HEK293 (cell line): ENCODE measurements at regions not wholly inside any gene's neighbourhood (a gene's known extent, or its start where the extent isn't known, plus 50 kb on each side); places are given as distances from the start of the nearest gene placed in this dataset.

Experiments
- CTCF ChIA-PET: fragments of 350-600 bp; formaldehyde crosslinking; extraction: SDS; loops from one replicate; lab custom pipeline; 2021; ENCODE audit warnings: antibody characterized with exemption; lab: Yijun Ruan, JAX
- POLR2A ChIA-PET: fragments of 300-600 bp; formaldehyde crosslinking; extraction: SDS; loops from one replicate; lab custom pipeline; 2020; ENCODE audit warnings: antibody characterized with exemption, inconsistent platforms; lab: Yijun Ruan, JAX
- H3K27ac ChIP-seq: fragments of 200-500 bp; sonication (Bioruptor generic); 2 replicates; pipeline ENCODE4 v1.5.1; 2014; ENCODE audit warnings: low read depth, low read length, control low read depth, inconsistent platforms; ENCODE audit errors: extremely low read depth
- H3K36me3 ChIP-seq, 2 experiments: fragments of 200-500 bp in 1 of 2; sonication (Bioruptor generic) in 1 of 2; 1 replicate in 1 of 2; 2 replicates in 1 of 2; pipeline ENCODE4 v1.5.1; 2014 to 2017; ENCODE audit warnings: inconsistent platforms in 2 of 2, low read length in 2 of 2; ENCODE audit not compliant: control insufficient read depth in 2 of 2, insufficient read depth in 1 of 2
- H3K4me1 ChIP-seq: fragments of 200-500 bp; sonication (Bioruptor generic); 2 replicates; pipeline ENCODE4 v1.5.1; 2014; ENCODE audit warnings: mild to moderate bottlenecking, low read length, inconsistent platforms; ENCODE audit not compliant: control insufficient read depth, insufficient read depth
- H3K4me3 ChIP-seq: 2 replicates; pipeline ENCODE4 v1.5.1; 2011; ENCODE audit warnings: low read depth, mild to moderate bottlenecking, control low read depth, low read length, moderate library complexity
- H3K9me3 ChIP-seq: fragments of 200-500 bp; sonication (Bioruptor generic); 2 replicates; pipeline ENCODE4 v1.5.1; 2014; ENCODE audit warnings: low read depth, low read length, inconsistent platforms; ENCODE audit not compliant: control insufficient read depth, insufficient read depth
- GLIS2 ChIP-seq: fragments of 450-650 bp; formaldehyde crosslinking; IDR thresholded peaks from 2 replicates; pipeline ENCODE4 v1.5.1; 2016; ENCODE audit warnings: missing biosample characterization, missing genetic modification characterization
- MEIS1 ChIP-seq: sonication (generic); formaldehyde crosslinking; IDR thresholded peaks from 2 replicates; pipeline ENCODE4 v1.8.1; 2022; ENCODE audit warnings: missing genetic modification reagents, mild to moderate bottlenecking, borderline replicate concordance
- MZF1 ChIP-seq: fragments of 450-650 bp; formaldehyde crosslinking; IDR thresholded peaks from 2 replicates; pipeline ENCODE4 v1.5.1; 2017; ENCODE audit warnings: missing biosample characterization, missing genetic modification characterization, borderline replicate concordance
- ZBTB20 ChIP-seq: fragments of 450-650 bp; formaldehyde crosslinking; IDR thresholded peaks from 2 replicates; pipeline ENCODE4 v1.5.1; 2016; ENCODE audit warnings: missing biosample characterization, missing genetic modification characterization
- ZBTB48 ChIP-seq: fragments of 450-650 bp; formaldehyde crosslinking; IDR thresholded peaks from 2 replicates; pipeline ENCODE4 v1.5.1; 2016; ENCODE audit warnings: missing biosample characterization, missing genetic modification characterization
- ZBTB8A ChIP-seq: fragments of 450-650 bp; formaldehyde crosslinking; IDR thresholded peaks from 2 replicates; pipeline ENCODE4 v1.5.1; 2016; ENCODE audit warnings: missing biosample characterization, missing genetic modification characterization
- ZNF175 ChIP-seq: fragments of 450-650 bp; formaldehyde crosslinking; IDR thresholded peaks from 2 replicates; pipeline ENCODE4 v1.5.1; 2016; ENCODE audit warnings: missing biosample characterization, missing genetic modification characterization
- ZNF214 ChIP-seq: fragments of 450-650 bp; formaldehyde crosslinking; IDR thresholded peaks from 2 replicates; pipeline ENCODE4 v1.5.1; 2017; ENCODE audit warnings: missing biosample characterization, mild to moderate bottlenecking, missing genetic modification characterization, borderline replicate concordance
- ZNF23 ChIP-seq: fragments of 450-650 bp; formaldehyde crosslinking; IDR thresholded peaks from 2 replicates; pipeline ENCODE4 v1.5.1; 2016; ENCODE audit warnings: missing biosample characterization, missing genetic modification characterization, borderline replicate concordance
- ZNF426 ChIP-seq: fragments of 450-650 bp; formaldehyde crosslinking; IDR thresholded peaks from 2 replicates; pipeline ENCODE4 v1.5.1; 2017; ENCODE audit warnings: missing biosample characterization, missing genetic modification characterization, mild to moderate bottlenecking, inconsistent platforms, moderate library complexity
- ZNF473 ChIP-seq: fragments of 450-650 bp; formaldehyde crosslinking; IDR thresholded peaks from 2 replicates; pipeline ENCODE4 v1.5.1; 2017; ENCODE audit warnings: missing biosample characterization, missing genetic modification characterization
- ZNF501 ChIP-seq: fragments of 450-650 bp; formaldehyde crosslinking; IDR thresholded peaks from 2 replicates; pipeline ENCODE4 v1.5.1; 2016; ENCODE audit warnings: missing biosample characterization, missing genetic modification characterization
- ZNF521 ChIP-seq: fragments of 450-650 bp; formaldehyde crosslinking; IDR thresholded peaks from 2 replicates; pipeline ENCODE4 v1.5.1; 2017; ENCODE audit warnings: missing biosample characterization, mild to moderate bottlenecking, missing genetic modification characterization
- ZNF560 ChIP-seq: fragments of 450-650 bp; formaldehyde crosslinking; IDR thresholded peaks from 2 replicates; pipeline ENCODE4 v1.5.1; 2017; ENCODE audit warnings: missing biosample characterization, missing genetic modification characterization, borderline replicate concordance
- ZNF585B ChIP-seq: fragments of 450-650 bp; formaldehyde crosslinking; IDR thresholded peaks from 2 replicates; pipeline ENCODE4 v1.5.1; 2016; ENCODE audit warnings: missing biosample characterization, missing genetic modification characterization
- ZNF600 ChIP-seq: fragments of 450-650 bp; formaldehyde crosslinking; IDR thresholded peaks from 2 replicates; pipeline ENCODE4 v1.5.1; 2016; ENCODE audit warnings: missing biosample characterization, missing genetic modification characterization
- ZNF704 ChIP-seq: fragments of 450-650 bp; formaldehyde crosslinking; IDR thresholded peaks from 2 replicates; pipeline ENCODE4 v1.5.1; 2016; ENCODE audit warnings: missing biosample characterization, missing genetic modification characterization
- ZNF707 ChIP-seq: fragments of 450-650 bp; formaldehyde crosslinking; IDR thresholded peaks from 2 replicates; pipeline ENCODE4 v1.5.1; 2016; ENCODE audit warnings: missing biosample characterization, missing genetic modification characterization
- ZSCAN16 ChIP-seq: fragments of 450-650 bp; formaldehyde crosslinking; IDR thresholded peaks from 2 replicates; pipeline ENCODE4 v1.5.1; 2016; ENCODE audit warnings: missing biosample characterization, missing genetic modification characterization
- ZSCAN30 ChIP-seq: fragments of 450-650 bp; IDR thresholded peaks from 2 replicates; pipeline ENCODE4 v1.5.1; 2018; ENCODE audit warnings: missing biosample characterization, mild to moderate bottlenecking, missing genetic modification characterization, moderate library complexity
- TF ChIP-seq, protein P1 (sequence below): fragments of 450-650 bp; formaldehyde crosslinking; IDR thresholded peaks from 2 replicates; pipeline ENCODE4 v1.5.1; 2016; ENCODE audit warnings: missing biosample characterization, missing genetic modification characterization
- TF ChIP-seq, protein P2 (sequence below): fragments of 450-650 bp; formaldehyde crosslinking; IDR thresholded peaks from 2 replicates; pipeline ENCODE4 v1.5.1; 2016; ENCODE audit warnings: missing biosample characterization, missing genetic modification characterization
- TF ChIP-seq, protein P3 (sequence below): fragments of 450-650 bp; formaldehyde crosslinking; IDR thresholded peaks from 2 replicates; pipeline ENCODE4 v1.5.1; 2017; ENCODE audit warnings: missing biosample characterization, missing genetic modification characterization
- TF ChIP-seq, protein P4 (sequence below): fragments of 450-650 bp; formaldehyde crosslinking; IDR thresholded peaks from 2 replicates; pipeline ENCODE4 v1.5.1; 2016; ENCODE audit warnings: missing biosample characterization, missing genetic modification characterization

DNA sequence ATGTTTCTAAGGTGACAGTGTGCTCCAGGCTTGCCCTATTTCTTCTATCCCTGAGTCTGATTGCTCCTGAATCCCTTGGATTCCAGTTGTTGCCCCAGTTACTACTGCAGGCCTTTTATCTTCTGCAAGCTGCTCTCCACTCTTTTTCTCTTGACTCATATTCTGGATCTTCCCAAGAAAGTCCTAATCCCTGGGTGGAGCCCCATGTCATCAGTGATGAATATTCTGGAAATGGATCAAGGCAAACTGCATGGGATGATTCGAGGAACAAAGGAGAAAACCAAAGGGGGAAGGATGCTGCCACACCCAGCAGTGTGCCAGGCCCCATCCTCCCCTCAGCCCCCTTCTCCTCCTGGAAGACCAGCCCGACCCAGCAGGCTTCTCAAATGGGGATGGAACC, 63.3 kb upstream of the ATP2B4 start (continued):
- no peak for TF ChIP-seq ZNF704 (tag by site-specific recombination)
- no peak for TF ChIP-seq ZNF707 (tag by site-specific recombination)
- no peak for TF ChIP-seq ZNF600 (tag by site-specific recombination)

DNA sequence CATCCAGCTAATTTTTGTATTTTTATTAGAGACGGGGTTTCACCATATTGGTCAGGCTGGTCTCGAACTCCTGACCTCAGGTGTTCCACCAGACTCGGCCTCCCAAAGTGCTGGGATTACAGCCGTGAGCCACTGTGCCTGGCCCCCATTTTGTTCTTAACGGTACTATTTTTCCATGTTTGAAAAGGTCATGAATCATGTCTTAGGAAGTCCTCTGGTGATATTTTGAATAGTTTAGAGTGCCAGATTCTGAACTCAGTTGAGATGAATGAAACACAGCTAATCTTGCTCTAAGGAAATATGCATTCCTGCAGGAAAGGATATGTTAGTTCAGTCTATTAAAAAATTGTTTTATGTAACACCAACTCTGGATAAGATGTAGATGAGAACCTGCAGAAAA, 62.6 kb upstream of the ATP2B4 start:
- no peak overlapping the region for H3K27ac ChIP-seq
- no peaks in the 10 kb centered on the region for H3K9me3 ChIP-seq
- no peaks in the 10 kb centered on the region; the same call in 1 of the 2 replicates for H3K4me1 ChIP-seq
- ChIA-PET CTCF (no interaction called here), POLR2A (no interaction called here)
- H3K4me3 ChIP-seq = no peak overlapping the region
- TF ChIP-seq ZNF585B (tag by site-specific recombination) (no peak), ZSCAN16 (tag by site-specific recombination) (no peak), ZNF501 (tag by site-specific recombination) (no peak), ZBTB8A (tag by site-specific recombination) (no peak), MZF1 (tag by site-specific recombination) (no peak), ZBTB20 (no peak), ZNF175 (no peak), ZSCAN30 (no peak), ZNF473 (tag by site-specific recombination) (no peak)
- TF ChIP-seq, protein P1, sequence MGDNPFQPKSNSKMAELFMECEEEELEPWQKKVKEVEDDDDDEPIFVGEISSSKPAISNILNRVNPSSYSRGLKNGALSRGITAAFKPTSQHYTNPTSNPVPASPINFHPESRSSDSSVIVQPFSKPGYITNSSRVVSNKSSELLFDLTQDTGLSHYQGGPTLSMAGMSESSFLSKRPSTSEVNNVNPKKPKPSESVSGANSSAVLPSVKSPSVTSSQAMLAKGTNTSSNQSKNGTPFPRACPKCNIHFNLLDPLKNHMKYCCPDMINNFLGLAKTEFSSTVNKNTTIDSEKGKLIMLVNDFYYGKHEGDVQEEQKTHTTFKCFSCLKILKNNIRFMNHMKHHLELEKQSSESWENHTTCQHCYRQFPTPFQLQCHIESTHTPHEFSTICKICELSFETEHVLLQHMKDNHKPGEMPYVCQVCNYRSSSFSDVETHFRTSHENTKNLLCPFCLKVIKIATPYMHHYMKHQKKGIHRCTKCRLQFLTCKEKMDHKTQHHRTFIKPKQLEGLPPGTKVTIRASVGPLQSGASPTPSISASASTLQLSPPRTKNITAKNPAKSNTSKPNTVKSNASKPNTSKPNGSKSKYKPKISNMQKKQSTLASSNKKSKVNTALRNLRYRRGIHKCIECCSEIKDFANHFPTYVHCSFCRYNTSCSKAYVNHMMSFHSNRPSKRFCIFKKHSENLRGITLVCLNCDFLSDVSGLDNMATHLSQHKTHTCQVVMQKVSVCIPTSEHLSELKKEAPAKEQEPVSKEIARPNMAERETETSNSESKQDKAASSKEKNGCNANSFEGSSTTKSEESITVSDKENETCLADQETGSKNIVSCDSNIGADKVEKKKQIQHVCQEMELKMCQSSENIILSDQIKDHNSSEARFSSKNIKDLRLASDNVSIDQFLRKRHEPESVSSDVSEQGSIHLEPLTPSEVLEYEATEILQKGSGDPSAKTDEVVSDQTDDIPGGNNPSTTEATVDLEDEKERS (tag by site-specific recombination) = no peak
- H3K36me3 ChIP-seq = no peaks in the 10 kb centered on the region

DNA sequence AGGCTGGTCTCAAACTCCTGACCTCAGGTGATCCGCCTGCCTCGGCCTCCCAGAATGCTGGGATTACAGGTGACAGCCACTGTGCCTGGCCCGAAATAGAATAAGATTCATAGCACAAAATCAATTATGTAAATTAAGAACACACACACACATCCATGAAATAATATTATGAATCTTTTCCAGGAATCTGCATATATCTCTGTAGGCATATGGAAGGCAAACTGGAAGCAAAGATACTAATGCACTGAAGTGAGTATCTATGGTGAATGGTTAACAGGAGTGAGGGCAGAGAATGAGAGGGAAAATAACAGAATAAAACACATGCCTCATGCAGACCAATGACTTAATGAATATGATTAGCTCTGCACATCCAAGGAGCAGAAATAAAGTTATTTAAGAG, 61.6 kb upstream of the ATP2B4 start:
- Histone ChIP-seq H3K36me3 (no peaks in the 10 kb centered on the region), H3K9me3 (no peaks in the 10 kb centered on the region)
- ChIA-PET POLR2A (no interaction called here), CTCF (interaction anchor here (0.7 kb wide), 1 partner anchor 125 kb away, joined by 4 read pairs; no protein-coding TSS in a partner anchor)
- TF ChIP-seq ZNF426 (tag by site-specific recombination) (no peak), GLIS2 (no peak), MEIS1 (no peak), ZBTB48 (tag by site-specific recombination) (no peak), ZNF23 (tag by site-specific recombination) (no peak), ZNF560 (tag by site-specific recombination) (no peak), ZNF521 (tag by site-specific recombination) (no peak), ZNF214 (tag by site-specific recombination) (no peak)
- TF ChIP-seq, protein P2, sequence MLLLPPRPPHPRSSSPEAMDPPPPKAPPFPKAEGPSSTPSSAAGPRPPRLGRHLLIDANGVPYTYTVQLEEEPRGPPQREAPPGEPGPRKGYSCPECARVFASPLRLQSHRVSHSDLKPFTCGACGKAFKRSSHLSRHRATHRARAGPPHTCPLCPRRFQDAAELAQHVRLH (tag by site-specific recombination) = no peak
- TF ChIP-seq, protein P3, sequence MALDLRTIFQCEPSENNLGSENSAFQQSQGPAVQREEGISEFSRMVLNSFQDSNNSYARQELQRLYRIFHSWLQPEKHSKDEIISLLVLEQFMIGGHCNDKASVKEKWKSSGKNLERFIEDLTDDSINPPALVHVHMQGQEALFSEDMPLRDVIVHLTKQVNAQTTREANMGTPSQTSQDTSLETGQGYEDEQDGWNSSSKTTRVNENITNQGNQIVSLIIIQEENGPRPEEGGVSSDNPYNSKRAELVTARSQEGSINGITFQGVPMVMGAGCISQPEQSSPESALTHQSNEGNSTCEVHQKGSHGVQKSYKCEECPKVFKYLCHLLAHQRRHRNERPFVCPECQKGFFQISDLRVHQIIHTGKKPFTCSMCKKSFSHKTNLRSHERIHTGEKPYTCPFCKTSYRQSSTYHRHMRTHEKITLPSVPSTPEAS (tag by site-specific recombination) = no peak
- TF ChIP-seq, protein P4, sequence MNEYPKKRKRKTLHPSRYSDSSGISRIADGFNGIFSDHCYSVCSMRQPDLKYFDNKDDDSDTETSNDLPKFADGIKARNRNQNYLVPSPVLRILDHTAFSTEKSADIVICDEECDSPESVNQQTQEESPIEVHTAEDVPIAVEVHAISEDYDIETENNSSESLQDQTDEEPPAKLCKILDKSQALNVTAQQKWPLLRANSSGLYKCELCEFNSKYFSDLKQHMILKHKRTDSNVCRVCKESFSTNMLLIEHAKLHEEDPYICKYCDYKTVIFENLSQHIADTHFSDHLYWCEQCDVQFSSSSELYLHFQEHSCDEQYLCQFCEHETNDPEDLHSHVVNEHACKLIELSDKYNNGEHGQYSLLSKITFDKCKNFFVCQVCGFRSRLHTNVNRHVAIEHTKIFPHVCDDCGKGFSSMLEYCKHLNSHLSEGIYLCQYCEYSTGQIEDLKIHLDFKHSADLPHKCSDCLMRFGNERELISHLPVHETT (tag by site-specific recombination) = no peak
- TF ChIP-seq, all 188 proteins: peak for 0
- H3K4me1 ChIP-seq = no peaks in the 10 kb centered on the region
- no peak overlapping the region for H3K4me3 ChIP-seq
- no peak overlapping the region for H3K27ac ChIP-seq
